Lower lobe of right lung (tissue), 2 donors: ENCODE measurements at regions not wholly inside any gene's neighbourhood (a gene's known extent, or its start where the extent isn't known, plus 50 kb on each side); places are given as distances from the start of the nearest gene placed in this dataset.
A peak's percentile ranks its signal among the peaks of the same experiment; 100 is the strongest.

Source experiments
- ATAC-seq, 2 donors: fragments of 200-7000 bp; cut with Tn5 transposase; one replicate each; pipeline ENCODE4 v1.9.1; 2020 to 2022; ENCODE audit warnings: mild to moderate bottlenecking in 2 of 2, moderate library complexity in 2 of 2
- DNase-seq: peaks from one replicate; pipeline ENCODE4 v3.0.0-alpha.2; 2020
- H3K27ac ChIP-seq: fragments of 200-600 bp; one replicate; pipeline ENCODE4 v1.8.0; 2022
- H3K27me3 ChIP-seq: fragments of 200-600 bp; one replicate; pipeline ENCODE4 v1.8.0; 2022; ENCODE audit warnings: low read depth
- H3K36me3 ChIP-seq: fragments of 200-600 bp; one replicate; pipeline ENCODE4 v1.8.0; 2022; ENCODE audit warnings: mild to moderate bottlenecking
- H3K4me1 ChIP-seq: fragments of 200-600 bp; one replicate; pipeline ENCODE4 v1.8.0; 2022
- H3K4me3 ChIP-seq: fragments of 200-600 bp; one replicate; pipeline ENCODE4 v1.8.0; 2022; ENCODE audit warnings: mild to moderate bottlenecking
- H3K9me3 ChIP-seq: fragments of 200-600 bp; one replicate; pipeline ENCODE4 v1.8.0; 2022
- CTCF ChIP-seq: fragments of 200-600 bp; IDR thresholded peaks from one replicate; pipeline ENCODE4 v1.8.0; 2022; ENCODE audit warnings: antibody characterized with exemption, mild to moderate bottlenecking
- intact Hi-C: fragments of 100-400 bp; cut with DNase I; formaldehyde crosslinking; loops from one replicate; pipeline ENCODE4 v1.11.0; 2022
- donor health status: DM: no; HTN: yes; CAD: no; lungs with severe emphysema.

GRCh38 chr20:16846006-16846405 lies 97.8 kb downstream of the OTOR start:
- Histone ChIP-seq H3K4me1 (no peaks in the 10 kb centered on the region), H3K27me3 (no peaks in the 10 kb centered on the region), H3K9me3 (no peaks in the 10 kb centered on the region), H3K27ac (no peak overlapping the region), H3K36me3 (no peaks in the 10 kb centered on the region), H3K4me3 (no peak overlapping the region)
- DNase-seq (no peak), ATAC-seq (no peak)
- no peak for TF ChIP-seq CTCF
- intact Hi-C loops: no loop called here

- intact Hi-C loops: no loop called here
- no peak for TF ChIP-seq CTCF
These were observed 99.9 kb downstream of the OTOR start for GRCh38 chr20:16848061-16848460.

GRCh38 chr20:16848526-16848925 lies 100.4 kb downstream of the OTOR start:
- H3K4me1 ChIP-seq: no peaks in the 10 kb centered on the region
- H3K27ac ChIP-seq: no peak overlapping the region
- TF ChIP-seq CTCF: no peak
- H3K4me3 ChIP-seq: no peak overlapping the region
- ATAC-seq (no peak), DNase-seq (no peak)
- H3K36me3 ChIP-seq: no peaks in the 10 kb centered on the region
- intact Hi-C loops: no loop called here
- H3K27me3 ChIP-seq: no peaks in the 10 kb centered on the region
- H3K9me3 ChIP-seq: no peaks in the 10 kb centered on the region

More at GRCh38 chr20:16848061-16848460, 99.9 kb downstream of the OTOR start:
- no peak overlapping the region for H3K4me3 ChIP-seq
- H3K4me1 ChIP-seq: no peaks in the 10 kb centered on the region
- DNase-seq: no peak
- no peaks in the 10 kb centered on the region for H3K9me3 ChIP-seq
- no peaks in the 10 kb centered on the region for H3K36me3 ChIP-seq
- H3K27ac ChIP-seq: no peak overlapping the region
- H3K27me3 ChIP-seq: no peaks in the 10 kb centered on the region
- no peak for ATAC-seq

GRCh38 chr20:16860914-16861313 lies 112.8 kb downstream of the OTOR start:
- intact Hi-C loops: no loop called here
- DNase-seq: no peak
- Histone ChIP-seq H3K9me3 (no peaks in the 10 kb centered on the region), H3K27me3 (no peaks in the 10 kb centered on the region), H3K36me3 (no peaks in the 10 kb centered on the region), H3K27ac (no peak overlapping the region), H3K4me3 (no peak overlapping the region), H3K4me1 (no peaks in the 10 kb centered on the region)
- ATAC-seq: no peak
- TF ChIP-seq CTCF: no peak

GRCh38 chr20:16861708-16862107 lies 113.5 kb downstream of the OTOR start:
- intact Hi-C loops: no loop called here
- H3K36me3 ChIP-seq: no peaks in the 10 kb centered on the region
- TF ChIP-seq CTCF: no peak
- H3K4me1 ChIP-seq: no peaks in the 10 kb centered on the region
- no peak overlapping the region for H3K27ac ChIP-seq
- ATAC-seq: peak in 1 of 2 donors; percentile 14
- H3K27me3 ChIP-seq: no peaks in the 10 kb centered on the region
- DNase-seq: no peak
- H3K9me3 ChIP-seq: no peaks in the 10 kb centered on the region
- H3K4me3 ChIP-seq: no peak overlapping the region

- ATAC-seq: no peak
- no peak for DNase-seq
- Histone ChIP-seq H3K4me1 (no peaks in the 10 kb centered on the region), H3K4me3 (no peak overlapping the region), H3K36me3 (no peaks in the 10 kb centered on the region), H3K9me3 (no peaks in the 10 kb centered on the region), H3K27ac (no peak overlapping the region), H3K27me3 (no peaks in the 10 kb centered on the region)
- TF ChIP-seq CTCF: no peak
- intact Hi-C loops: no loop called here
These were observed 115.1 kb downstream of the OTOR start for GRCh38 chr20:16863303-16863702.
